SK-N-SH (cell line): ENCODE measurements at regions not wholly inside any gene's neighbourhood (a gene's known extent, or its start where the extent isn't known, plus 50 kb on each side); places are given as distances from the start of the nearest gene placed in this dataset.

ENCODE experiments used
- CTCF ChIA-PET: fragments of 300-600, 350-600 bp; formaldehyde crosslinking; extraction: SDS; loops from one replicate; lab custom pipeline; 2021; lab: Yijun Ruan, JAX
- POLR2A ChIA-PET: fragments of 350-600 bp; sonication (Branson Sonifier 250); formaldehyde crosslinking; extraction: SDS; loops from one replicate; lab custom pipeline; 2020; ENCODE audit warnings: antibody characterized with exemption, inconsistent platforms; lab: Yijun Ruan, JAX
- DNase-seq: peaks from one replicate; pipeline ENCODE4 v3.0.0; 2012
- H2AFZ ChIP-seq: fragments of 200-600 bp; sonication (generic); 2 replicates; pipeline ENCODE4 v1.8.1; 2016; ENCODE audit warnings: antibody characterized with exemption, mild to moderate bottlenecking, low read depth
- H3F3A ChIP-seq: fragments of 200-600 bp; sonication (generic); replicated peaks from 2 replicates; pipeline ENCODE3; 2016; ENCODE audit warnings: antibody characterized with exemption, mild to moderate bottlenecking; ENCODE audit not compliant: insufficient read depth
- H3K27ac ChIP-seq, 2 experiments: fragments of 200-500 bp in 1 of 2; fragments of 200-600 bp in 1 of 2; sonication (Bioruptor generic) in 1 of 2; sonication (generic), shearing (Covaris generic) in 1 of 2; 2 replicates each; pipeline versions ENCODE4 v1.5.1 to v1.6.1; 2014 to 2016; ENCODE audit warnings: low read depth in 2 of 2, inconsistent platforms in 1 of 2, low read length in 1 of 2, mild to moderate bottlenecking in 1 of 2, mixed read lengths in 1 of 2
- H3K27me3 ChIP-seq: fragments of 200-600 bp; sonication (generic), shearing (Covaris generic); 2 replicates; pipeline ENCODE4 v1.6.1; 2016; ENCODE audit warnings: mixed run types; ENCODE audit not compliant: insufficient read depth
- H3K36me3 ChIP-seq, 2 experiments: fragments of 200-500 bp in 1 of 2; fragments of 200-600 bp in 1 of 2; sonication (Bioruptor generic) in 1 of 2; sonication (generic) in 1 of 2; replicated peaks in 1 of 2; 2 replicates each; pipeline versions ENCODE3 to v1.5.1; 2014 to 2016; ENCODE audit warnings: low read length in 1 of 2, mild to moderate bottlenecking in 1 of 2; ENCODE audit not compliant: insufficient read depth in 2 of 2, control insufficient read depth in 1 of 2
- H3K4me1 ChIP-seq, 2 experiments: fragments of 200-500 bp in 1 of 2; fragments of 200-600 bp in 1 of 2; sonication (Bioruptor generic) in 1 of 2; sonication (generic), shearing (Covaris generic) in 1 of 2; 2 replicates each; pipeline versions ENCODE4 v1.5.1 to v1.6.1; 2014 to 2016; ENCODE audit warnings: low read depth in 1 of 2, low read length in 1 of 2, mixed run types in 1 of 2; ENCODE audit not compliant: insufficient read depth in 2 of 2, control insufficient read depth in 1 of 2
- H3K4me2 ChIP-seq: fragments of 200-600 bp; sonication (generic), shearing (Covaris generic); 2 replicates; pipeline ENCODE4 v1.6.1; 2017; ENCODE audit warnings: mixed run types
- H3K4me3 ChIP-seq, 2 experiments: fragments of 200-500 bp in 1 of 2; fragments of 200-600 bp in 1 of 2; sonication (Bioruptor generic) in 1 of 2; sonication (generic), shearing (Covaris generic) in 1 of 2; 2 replicates each; pipeline versions ENCODE4 v1.5.1 to v1.8.1; 2014 to 2016; ENCODE audit warnings: low read depth in 2 of 2, inconsistent platforms in 1 of 2, low read length in 1 of 2, mild to moderate bottlenecking in 1 of 2, mixed read lengths in 1 of 2, moderate library complexity in 1 of 2
- H3K79me2 ChIP-seq: fragments of 200-600 bp; sonication (generic); 2 replicates; pipeline ENCODE4 v1.8.1; 2017; ENCODE audit warnings: mild to moderate bottlenecking; ENCODE audit not compliant: insufficient read depth
- H3K9ac ChIP-seq: fragments of 200-600 bp; sonication (generic); 2 replicates; pipeline ENCODE4 v1.6.1; 2017; ENCODE audit warnings: mixed run types
- H3K9me2 ChIP-seq: fragments of 200-600 bp; sonication (generic); 2 replicates; pipeline ENCODE4 v1.6.1; 2017; ENCODE audit warnings: mixed run types
- H3K9me3 ChIP-seq: fragments of 200-600 bp; sonication (generic); 2 replicates; pipeline ENCODE4 v1.6.1; 2017; ENCODE audit warnings: mixed run types, mild to moderate bottlenecking, moderate library complexity
- H4K20me1 ChIP-seq: fragments of 200-600 bp; sonication (generic); 2 replicates; pipeline ENCODE4 v1.6.1; 2017; ENCODE audit warnings: mild to moderate bottlenecking, mixed run types; ENCODE audit not compliant: insufficient read depth
- CTCF ChIP-seq: fragments of 200-600 bp; sonication (generic); IDR thresholded peaks from 2 replicates; pipeline ENCODE4 v1.6.1; 2017; ENCODE audit warnings: antibody characterized with exemption, mild to moderate bottlenecking, moderate library complexity
- EZH2phosphoT487 ChIP-seq: fragments of 200-600 bp; sonication (generic); IDR thresholded peaks from 2 replicates; pipeline ENCODE4 v1.6.1; 2017; ENCODE audit warnings: low read depth, mixed run types, mild to moderate bottlenecking, antibody characterized with exemption, moderate library complexity, borderline replicate concordance
- FOSL2 ChIP-seq: IDR thresholded peaks from 2 replicates; pipeline ENCODE4 v1.4.0; 2012; ENCODE audit warnings: low read depth, mild to moderate bottlenecking, moderate library complexity, borderline replicate concordance
- FOXM1 ChIP-seq: IDR thresholded peaks from 2 replicates; pipeline ENCODE4 v1.4.0; 2012; ENCODE audit warnings: low read depth, mild to moderate bottlenecking
- GABPA ChIP-seq: IDR thresholded peaks from 2 replicates; pipeline ENCODE4 v1.4.0; 2012; ENCODE audit warnings: low read depth, mild to moderate bottlenecking
- GATA2 ChIP-seq: sonication (generic); formaldehyde crosslinking; IDR thresholded peaks from 2 replicates; pipeline ENCODE4 v1.5.0; 2020; ENCODE audit warnings: mild to moderate bottlenecking, missing genetic modification reagents
- JUND ChIP-seq: IDR thresholded peaks from 2 replicates; pipeline ENCODE4 v1.4.0; 2012
- MAX ChIP-seq: IDR thresholded peaks from 2 replicates; pipeline ENCODE4 v1.4.0; 2012; ENCODE audit warnings: low read depth
- MEF2A ChIP-seq: IDR thresholded peaks from 2 replicates; pipeline ENCODE4 v1.4.0; 2012; ENCODE audit warnings: low read depth, borderline replicate concordance
- POLR2AphosphoS5 ChIP-seq: IDR thresholded peaks from 2 replicates; pipeline ENCODE4 v1.6.1; 2012; ENCODE audit warnings: low read depth, low read length
- RAD21 ChIP-seq: IDR thresholded peaks from 2 replicates; pipeline ENCODE4 v1.6.1; 2012; ENCODE audit warnings: mild to moderate bottlenecking, low read length
- RFX5 ChIP-seq: IDR thresholded peaks from 2 replicates; pipeline ENCODE4 v1.6.1; 2012; ENCODE audit warnings: mild to moderate bottlenecking, improper control_type of control experiment, low read length
- RXRA ChIP-seq: IDR thresholded peaks from 2 replicates; pipeline ENCODE4 v1.4.0; 2012; ENCODE audit warnings: low read depth, mild to moderate bottlenecking, borderline replicate concordance
- SMC3 ChIP-seq: IDR thresholded peaks from 2 replicates; pipeline ENCODE4 v1.6.1; 2012; ENCODE audit warnings: low read depth, low read length, improper control_type of control experiment
- TEAD4 ChIP-seq: IDR thresholded peaks from 2 replicates; pipeline ENCODE4 v1.4.0; 2012; ENCODE audit warnings: mild to moderate bottlenecking, borderline replicate concordance; ENCODE audit not compliant: insufficient read depth
- YY1 ChIP-seq: IDR thresholded peaks from 2 replicates; pipeline ENCODE4 v1.4.0; 2012; ENCODE audit warnings: low read depth, mild to moderate bottlenecking
- WGBS: methylation state at CpG from one replicate; pipeline ENCODE4 v1.1.6; 2017; ENCODE audit warnings: low lambda C conversion rate; 5-methylcytosine and 5-hydroxymethylcytosine counted together
- TF ChIP-seq, protein P1 (sequence below): fragments of 150-350 bp; IDR thresholded peaks from 2 replicates; pipeline ENCODE4 v1.6.1; 2017; ENCODE audit warnings: antibody characterized with exemption, low read length, low read depth, borderline replicate concordance

DNA sequence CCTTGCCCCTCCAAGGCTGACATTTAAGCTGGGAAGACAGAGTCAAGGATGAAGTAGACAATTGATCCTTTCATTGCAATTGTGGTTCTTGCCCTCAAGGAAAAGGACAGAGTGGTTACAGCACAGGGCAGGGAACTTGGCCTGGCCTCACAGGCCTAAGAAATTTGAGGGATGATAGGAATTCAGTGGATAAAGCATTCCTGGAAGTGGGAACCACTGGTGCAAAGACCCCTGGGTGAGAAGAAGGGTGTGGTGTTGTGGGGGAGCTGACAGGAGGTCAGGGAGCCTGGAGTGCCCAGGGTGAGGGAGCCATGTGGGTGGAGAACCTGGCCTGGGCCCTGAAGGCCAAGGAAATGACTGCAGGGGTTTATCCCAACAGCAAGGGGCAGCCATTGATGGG, 287.4 kb downstream of the UACA start:
- H3K4me1 ChIP-seq = peaks cover 25 to 31% of the 10 kb centered on the region in 2 experiments
- CTCF ChIA-PET = interaction anchor here (0.6 to 1.9 kb wide), 5 partner anchors 9 to 16 kb away, joined by 3 to 8 read pairs (median 4); no protein-coding TSS in a partner anchor
- H3K4me2 ChIP-seq = no peak overlapping the region
- no peak for DNase-seq
- no peaks in the 10 kb centered on the region for H4K20me1 ChIP-seq
- POLR2A ChIA-PET = no interaction called here
- H3K79me2 ChIP-seq = no peaks in the 10 kb centered on the region
- no peak overlapping the region for H2AFZ ChIP-seq
- H3K27me3 ChIP-seq = no peaks in the 10 kb centered on the region
- H3K9me2 ChIP-seq = no peaks in the 10 kb centered on the region
- H3K36me3 ChIP-seq = no peaks in the 10 kb centered on the region
- peaks cover 16% of the 10 kb centered on the region for H3F3A ChIP-seq
- 0 out of 2 replicates have a peak overlapping the region, but pooled peaks have one; percentile 26 for H3K9ac ChIP-seq
- no peak for TF ChIP-seq JUND
- TF ChIP-seq YY1 = no peak
- TF ChIP-seq EZH2phosphoT487 = no peak
- TF ChIP-seq TEAD4 = no peak
- TF ChIP-seq, protein P1, sequence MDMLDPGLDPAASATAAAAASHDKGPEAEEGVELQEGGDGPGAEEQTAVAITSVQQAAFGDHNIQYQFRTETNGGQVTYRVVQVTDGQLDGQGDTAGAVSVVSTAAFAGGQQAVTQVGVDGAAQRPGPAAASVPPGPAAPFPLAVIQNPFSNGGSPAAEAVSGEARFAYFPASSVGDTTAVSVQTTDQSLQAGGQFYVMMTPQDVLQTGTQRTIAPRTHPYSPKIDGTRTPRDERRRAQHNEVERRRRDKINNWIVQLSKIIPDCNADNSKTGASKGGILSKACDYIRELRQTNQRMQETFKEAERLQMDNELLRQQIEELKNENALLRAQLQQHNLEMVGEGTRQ = no peak
- TF ChIP-seq RFX5 = no peak
- TF ChIP-seq SMC3 = no peak
- no peak for TF ChIP-seq MEF2A
- no peaks in the 10 kb centered on the region for H3K9me3 ChIP-seq
- peak overlapping the region in 1 of 2 experiments; percentile 86; a peak in 3 of 4 replicates for H3K27ac ChIP-seq
- H3K4me3 ChIP-seq = no peak overlapping the region

DNA sequence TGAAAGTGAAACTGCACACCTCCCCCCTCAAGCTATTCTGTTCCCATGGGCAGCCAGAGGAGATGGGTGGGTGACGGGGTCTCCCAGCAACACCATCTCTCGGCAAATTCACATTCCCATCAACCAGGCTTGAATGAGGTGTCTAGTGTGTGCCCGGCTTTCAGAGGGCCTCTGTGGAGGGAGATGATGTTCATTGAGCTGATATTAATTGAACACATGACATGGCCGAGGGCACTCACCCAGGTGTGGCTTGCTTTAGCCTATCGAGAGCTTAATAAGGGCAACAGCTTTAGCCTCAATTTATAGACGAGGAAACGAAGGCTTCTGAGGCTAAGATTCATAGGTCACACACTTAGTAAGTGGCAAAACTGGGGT, 288.0 kb downstream of the UACA start:
- no peaks in the 10 kb centered on the region for H3K27me3 ChIP-seq
- TF ChIP-seq GABPA (no peak), FOXM1 (no peak), CTCF (no peak), POLR2AphosphoS5 (no peak), RXRA (no peak), RAD21 (no peak), MEF2A (no peak), MAX (no peak), FOSL2 (no peak), GATA2 (CRISPR knock-in tag) (no peak), TEAD4 (no peak)
- TF ChIP-seq, protein P1 = no peak
- H4K20me1 ChIP-seq = no peaks in the 10 kb centered on the region
- POLR2A ChIA-PET = no interaction called here
- peaks cover 25 to 31% of the 10 kb centered on the region in 2 experiments for H3K4me1 ChIP-seq
- H3K4me2 ChIP-seq = peak overlapping the region; percentile 58
- H3K36me3 ChIP-seq = no peaks in the 10 kb centered on the region
- CTCF ChIA-PET = interaction anchor here (0.6 to 1.4 kb wide), 5 partner anchors 9 to 17 kb away, joined by 3 to 8 read pairs (median 4); no protein-coding TSS in a partner anchor
- peak overlapping the region; percentile 26; the same call in 1 of the 2 replicates for H3K9ac ChIP-seq
- no peaks in the 10 kb centered on the region for H3K9me2 ChIP-seq
- H2AFZ ChIP-seq = peak overlapping the region; percentile 78; the same call in 1 of the 2 replicates
- H3K9me3 ChIP-seq = no peaks in the 10 kb centered on the region
- H3K79me2 ChIP-seq = no peaks in the 10 kb centered on the region
- no peak overlapping the region; a peak in 1 of 4 replicates for H3K4me3 ChIP-seq
- DNase-seq = no peak
- peaks cover 16% of the 10 kb centered on the region for H3F3A ChIP-seq
- H3K27ac ChIP-seq = peak overlapping the region; percentile 75 to 86; a peak in 3 of 4 replicates
- WGBS = 89% methylated on average over 7 of the region's 7 CpGs
